ENCODE measurements at regions not wholly inside any gene's neighbourhood (a gene's known extent, or its start where the extent isn't known, plus 50 kb on each side); places are given as distances from the start of the nearest gene placed in this dataset.
"Not testable (repeated sequence)": the region's sequence is repeated elsewhere in the genome, so short reads cannot be mapped to it uniquely, and the experiment has no call there.

GRCh38 chr7:64463636-64464375 lies 99.1 kb downstream of the ZNF680 start:
- no peaks in the 10 kb centered on the region for H3K4me1 ChIP-seq (ENCODE audit: control insufficient read depth in 1 of 2, insufficient read depth in 2 of 2, low read length in 2 of 2)
- H3K4me2 ChIP-seq (replicated peaks; ENCODE audit: extremely low read depth, low read length, poor library complexity, severe bottlenecking) = peak overlapping the region; percentile 35
- Mint-ChIP-seq H3K27me3 (ENCODE audit: low read depth in 3 of 3) (peaks cover 0 to 1% (median 0%) of the 10 kb centered on the region in 3 donors), H3K9me3 (peaks cover 13 to 56% (median 46%) of the 10 kb centered on the region in 7 donors), H3K27ac (peak overlapping the region in 1 of 7 donors; percentile 68), H3K4me1 (peaks cover 5% of the 10 kb centered on the region), H3K4me3 (peak overlapping the region; percentile 73 to 89), H3K36me3 (no peaks in the 10 kb centered on the region)
- H3K9me3 ChIP-seq (replicated peaks in 1 of 2; ENCODE audit: control insufficient read depth in 1 of 2, insufficient read depth in 1 of 2, low read length in 2 of 2) = peaks cover 49 to 50% of the 10 kb centered on the region in 2 donors
- H4K20me1 ChIP-seq (ENCODE audit: insufficient read depth, low read length) = no peaks in the 10 kb centered on the region
- no peaks in the 10 kb centered on the region for H3K36me3 ChIP-seq (replicated peaks in 1 of 2; ENCODE audit: control insufficient read depth in 1 of 2, insufficient read depth in 2 of 2, low read length in 2 of 2)
- intact Hi-C loops (cut with micrococcal nuclease) = no loop called here
- no peak overlapping the region for H3K9ac ChIP-seq (ENCODE audit: insufficient read depth, low read length, poor library complexity, severe bottlenecking)
- H3K27me3 ChIP-seq (ENCODE audit: control insufficient read depth in 2 of 2, insufficient read depth in 2 of 2, low read length in 2 of 2) = no peaks in the 10 kb centered on the region
- DNase-seq = peak in 2 of 3 donors; percentile 0 to 17
- peak overlapping the region; percentile 41 for H2AFZ ChIP-seq (ENCODE audit: insufficient read depth, low read depth, low read length, poor library complexity, severe bottlenecking)
- H3K27ac ChIP-seq (ENCODE audit: low read depth in 1 of 2, low read length in 2 of 2) = no peak overlapping the region
- WGBS (ENCODE audit: insufficient coverage) = 82% methylated on average over 29 of the region's 38 CpGs
- H3K79me2 ChIP-seq (ENCODE audit: insufficient read depth, low read length) = no peaks in the 10 kb centered on the region
- peak overlapping the region in 2 of 3 experiments; percentile 3 to 61 for H3K4me3 ChIP-seq (replicated peaks in 1 of 3; ENCODE audit: low read depth in 2 of 3, low read length in 3 of 3)
- TF ChIP-seq CTCF (IDR thresholded peaks at IDR 0.05) = no peak

GRCh38 chr7:64459858-64460257 lies 103.0 kb downstream of the ZNF680 start:
- H3K4me1 ChIP-seq (ENCODE audit: control insufficient read depth in 1 of 2, insufficient read depth in 2 of 2, low read length in 2 of 2); H3K4me3 ChIP-seq (replicated peaks in 1 of 3; ENCODE audit: low read depth in 2 of 3, low read length in 3 of 3); intact Hi-C loops (cut with micrococcal nuclease); H3K36me3 ChIP-seq (replicated peaks in 1 of 2; ENCODE audit: control insufficient read depth in 1 of 2, insufficient read depth in 2 of 2, low read length in 2 of 2); H3K4me1 Mint-ChIP-seq; H3K9ac ChIP-seq (ENCODE audit: insufficient read depth, low read length, poor library complexity, severe bottlenecking); DNase-seq; H3K27ac ChIP-seq (ENCODE audit: low read depth in 1 of 2, low read length in 2 of 2); H3K4me2 ChIP-seq (replicated peaks; ENCODE audit: extremely low read depth, low read length, poor library complexity, severe bottlenecking); H3K27me3 Mint-ChIP-seq (ENCODE audit: low read depth in 3 of 3); H3K79me2 ChIP-seq (ENCODE audit: insufficient read depth, low read length); H3K36me3 Mint-ChIP-seq; H3K27me3 ChIP-seq (ENCODE audit: control insufficient read depth in 2 of 2, insufficient read depth in 2 of 2, low read length in 2 of 2); H4K20me1 ChIP-seq (ENCODE audit: insufficient read depth, low read length); H3K4me3 Mint-ChIP-seq; H3K27ac Mint-ChIP-seq; H2AFZ ChIP-seq (ENCODE audit: insufficient read depth, low read depth, low read length, poor library complexity, severe bottlenecking): not testable (repeated sequence)
- H3K9me3 ChIP-seq (replicated peaks in 1 of 2; ENCODE audit: control insufficient read depth in 1 of 2, insufficient read depth in 1 of 2, low read length in 2 of 2) = peaks cover 25 to 38% of the 10 kb centered on the region in 2 donors
- peaks cover 10 to 28% (median 23%) of the 10 kb centered on the region in 7 donors for H3K9me3 Mint-ChIP-seq
- no CpG with 5 or more reads among the region's 5 CpGs for WGBS (ENCODE audit: insufficient coverage)

Measured in CD14-positive monocyte (primary cell).